ENCODE measurements at regions not wholly inside any gene's neighbourhood (a gene's known extent, or its start where the extent isn't known, plus 50 kb on each side); places are given as distances from the start of the nearest gene placed in this dataset.

DNA sequence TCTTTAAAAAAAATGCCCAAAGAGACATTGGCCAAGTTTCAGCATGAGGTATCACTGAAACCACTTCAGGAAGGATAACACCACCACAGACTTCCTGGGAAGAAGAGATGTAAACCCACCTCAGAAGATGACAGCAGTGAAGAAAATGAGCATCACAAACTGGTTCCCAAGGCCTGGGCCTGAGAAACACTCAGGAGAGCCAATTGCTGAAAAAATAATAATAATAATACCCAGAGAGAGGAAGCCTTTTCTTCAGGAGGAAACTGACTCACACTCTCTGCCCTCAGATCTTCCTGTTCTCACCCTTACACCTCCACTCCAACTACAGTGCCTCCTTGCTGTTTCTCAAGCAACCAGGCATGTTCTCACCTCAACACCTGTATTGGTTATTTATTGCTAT is 68.1 kb upstream of the MAFB start:
- Histone ChIP-seq H4K20me1 (ENCODE audit: insufficient read depth, low read length) (no peaks in the 10 kb centered on the region), H3K27ac (ENCODE audit: low read length) (no peak overlapping the region), H3K4me3 (ENCODE audit: low read length) (no peak overlapping the region), H3K4me2 (ENCODE audit: low read length) (no peak overlapping the region), H3K36me3 (replicated peaks; ENCODE audit: low read depth, low read length) (no peaks in the 10 kb centered on the region), H3K9me3 (ENCODE audit: insufficient read depth, low read length) (no peaks in the 10 kb centered on the region), H3K27me3 (ENCODE audit: low read depth, low read length) (peaks cover 5% of the 10 kb centered on the region; the same call in 1 of the 2 replicates), H3K9ac (ENCODE audit: low read length) (no peak overlapping the region), H3K4me1 (ENCODE audit: low read length) (peaks cover 8% of the 10 kb centered on the region), H3K79me2 (ENCODE audit: low read length) (no peaks in the 10 kb centered on the region), H2AFZ (ENCODE audit: low read depth, low read length) (no peak overlapping the region)
- TF ChIP-seq, protein P1, sequence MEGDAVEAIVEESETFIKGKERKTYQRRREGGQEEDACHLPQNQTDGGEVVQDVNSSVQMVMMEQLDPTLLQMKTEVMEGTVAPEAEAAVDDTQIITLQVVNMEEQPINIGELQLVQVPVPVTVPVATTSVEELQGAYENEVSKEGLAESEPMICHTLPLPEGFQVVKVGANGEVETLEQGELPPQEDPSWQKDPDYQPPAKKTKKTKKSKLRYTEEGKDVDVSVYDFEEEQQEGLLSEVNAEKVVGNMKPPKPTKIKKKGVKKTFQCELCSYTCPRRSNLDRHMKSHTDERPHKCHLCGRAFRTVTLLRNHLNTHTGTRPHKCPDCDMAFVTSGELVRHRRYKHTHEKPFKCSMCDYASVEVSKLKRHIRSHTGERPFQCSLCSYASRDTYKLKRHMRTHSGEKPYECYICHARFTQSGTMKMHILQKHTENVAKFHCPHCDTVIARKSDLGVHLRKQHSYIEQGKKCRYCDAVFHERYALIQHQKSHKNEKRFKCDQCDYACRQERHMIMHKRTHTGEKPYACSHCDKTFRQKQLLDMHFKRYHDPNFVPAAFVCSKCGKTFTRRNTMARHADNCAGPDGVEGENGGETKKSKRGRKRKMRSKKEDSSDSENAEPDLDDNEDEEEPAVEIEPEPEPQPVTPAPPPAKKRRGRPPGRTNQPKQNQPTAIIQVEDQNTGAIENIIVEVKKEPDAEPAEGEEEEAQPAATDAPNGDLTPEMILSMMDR (IDR thresholded peaks at IDR 0.05; ENCODE audit: low read depth, low read length), result no peak
- TF ChIP-seq EZH2phosphoT487 (IDR thresholded peaks at IDR 0.05; ENCODE audit: low read depth), result no peak

DNA sequence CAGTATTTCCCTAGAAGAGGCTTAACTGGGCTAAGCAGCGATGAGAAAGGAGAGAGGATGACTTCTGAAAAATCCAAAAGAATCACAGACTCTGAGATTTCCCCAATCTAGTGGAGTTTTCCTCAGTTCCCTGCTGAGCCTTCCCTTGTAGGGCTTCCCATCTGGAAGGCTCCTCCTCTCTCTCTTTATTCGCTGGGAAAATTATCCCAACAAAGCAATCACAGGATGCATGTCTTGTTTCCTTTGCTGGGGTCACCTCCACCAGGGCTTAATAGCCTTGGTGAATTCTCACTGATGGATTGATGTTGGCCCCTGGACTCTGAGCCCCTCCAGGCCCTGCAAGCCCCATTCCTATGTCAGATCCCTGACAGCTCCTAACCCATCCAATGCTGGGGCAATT is 69.8 kb upstream of the MAFB start:
- H3K27ac ChIP-seq (ENCODE audit: low read length), result no peak overlapping the region
- H3K27me3 ChIP-seq (ENCODE audit: low read depth, low read length), result peaks cover 5% of the 10 kb centered on the region; the same call in 1 of the 2 replicates
- peaks cover 12% of the 10 kb centered on the region for H3K4me1 ChIP-seq (ENCODE audit: low read length)
- H3K9me3 ChIP-seq (ENCODE audit: insufficient read depth, low read length), result no peaks in the 10 kb centered on the region
- H3K9ac ChIP-seq (ENCODE audit: low read length), result no peak overlapping the region
- H3K79me2 ChIP-seq (ENCODE audit: low read length), result no peaks in the 10 kb centered on the region
- no peaks in the 10 kb centered on the region for H3K36me3 ChIP-seq (replicated peaks; ENCODE audit: low read depth, low read length)
- TF ChIP-seq EZH2phosphoT487 (IDR thresholded peaks at IDR 0.05; ENCODE audit: low read depth), result no peak
- TF ChIP-seq, protein P1 (IDR thresholded peaks at IDR 0.05; ENCODE audit: low read depth, low read length), result no peak
- no peaks in the 10 kb centered on the region for H4K20me1 ChIP-seq (ENCODE audit: insufficient read depth, low read length)
- no peak overlapping the region for H3K4me2 ChIP-seq (ENCODE audit: low read length)
- no peak overlapping the region for H3K4me3 ChIP-seq (ENCODE audit: low read length)
- no peak overlapping the region for H2AFZ ChIP-seq (ENCODE audit: low read depth, low read length)

DNA sequence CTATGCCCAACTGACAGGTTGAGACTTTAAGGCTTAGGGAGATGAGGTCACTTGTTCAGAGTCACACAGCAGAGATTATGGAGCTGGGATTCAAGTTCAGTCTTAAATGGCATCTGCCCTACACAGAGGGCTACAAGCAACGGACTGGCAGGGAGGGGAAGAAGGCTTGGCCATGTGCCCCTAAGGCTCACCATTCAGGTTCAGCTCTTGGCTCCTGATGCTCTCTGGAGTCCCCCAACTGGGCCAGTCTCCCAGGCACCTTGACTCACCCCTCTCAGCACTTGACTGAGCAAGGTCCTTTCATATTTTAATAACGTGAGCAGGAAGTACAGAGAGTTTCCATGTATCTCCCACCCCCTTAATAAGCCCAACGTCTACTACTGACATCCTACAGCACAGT is 71.4 kb upstream of the MAFB start:
- no peaks in the 10 kb centered on the region for H3K36me3 ChIP-seq (replicated peaks; ENCODE audit: low read depth, low read length)
- no peak overlapping the region for H3K4me3 ChIP-seq (ENCODE audit: low read length)
- peaks cover 12% of the 10 kb centered on the region for H3K4me1 ChIP-seq (ENCODE audit: low read length)
- no peaks in the 10 kb centered on the region for H4K20me1 ChIP-seq (ENCODE audit: insufficient read depth, low read length)
- H3K9me3 ChIP-seq (ENCODE audit: insufficient read depth, low read length), result no peaks in the 10 kb centered on the region
- H3K4me2 ChIP-seq (ENCODE audit: low read length), result no peak overlapping the region
- TF ChIP-seq, protein P1 (IDR thresholded peaks at IDR 0.05; ENCODE audit: low read depth, low read length), result no peak
- TF ChIP-seq EZH2phosphoT487 (IDR thresholded peaks at IDR 0.05; ENCODE audit: low read depth), result no peak
- H3K79me2 ChIP-seq (ENCODE audit: low read length), result no peaks in the 10 kb centered on the region
- H3K9ac ChIP-seq (ENCODE audit: low read length), result no peak overlapping the region
- peaks cover 5% of the 10 kb centered on the region; the same call in 1 of the 2 replicates for H3K27me3 ChIP-seq (ENCODE audit: low read depth, low read length)
- H2AFZ ChIP-seq (ENCODE audit: low read depth, low read length), result no peak overlapping the region
- H3K27ac ChIP-seq (ENCODE audit: low read length), result no peak overlapping the region

DNA sequence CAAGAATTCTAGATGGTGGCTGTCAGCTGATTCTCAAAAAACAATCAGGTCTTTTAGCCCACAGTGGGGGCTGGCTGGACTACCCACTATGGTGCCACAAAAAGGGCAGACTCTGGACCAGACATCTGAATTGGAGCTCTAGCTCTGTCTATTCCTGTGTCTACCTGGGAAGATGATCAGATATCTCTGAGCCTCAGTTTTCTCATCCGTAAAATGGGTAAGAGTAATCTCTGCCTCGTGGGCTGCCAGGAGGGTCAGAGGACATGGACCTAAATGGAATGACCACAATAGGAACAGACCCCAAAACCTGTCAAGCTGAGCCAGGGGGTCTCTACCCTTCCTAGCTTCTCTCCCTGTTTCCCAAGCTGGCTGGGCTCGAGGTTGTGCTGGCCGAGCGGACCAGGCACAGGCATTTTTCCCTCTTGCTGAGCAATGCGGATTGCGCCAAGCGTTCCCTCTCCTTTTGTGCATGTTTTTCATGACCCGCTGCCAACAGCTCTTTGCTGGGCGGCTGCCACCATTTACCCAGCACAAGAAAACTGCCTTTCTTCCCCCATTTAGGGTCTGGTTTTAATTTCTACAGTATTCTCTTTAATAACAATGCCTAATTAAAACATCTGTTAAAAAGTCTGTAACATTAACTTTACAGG is 74.7 kb upstream of the MAFB start:
- no peak overlapping the region for H3K9ac ChIP-seq (ENCODE audit: low read length)
- no peaks in the 10 kb centered on the region for H3K36me3 ChIP-seq (replicated peaks; ENCODE audit: low read depth, low read length)
- peaks cover 3% of the 10 kb centered on the region; the same call in 1 of the 2 replicates for H3K27me3 ChIP-seq (ENCODE audit: low read depth, low read length)
- H3K79me2 ChIP-seq (ENCODE audit: low read length), result no peaks in the 10 kb centered on the region
- H3K4me1 ChIP-seq (ENCODE audit: low read length), result peaks cover 12% of the 10 kb centered on the region
- H3K9me3 ChIP-seq (ENCODE audit: insufficient read depth, low read length), result no peaks in the 10 kb centered on the region
- H3K4me3 ChIP-seq (ENCODE audit: low read length), result no peak overlapping the region
- no peak overlapping the region for H3K27ac ChIP-seq (ENCODE audit: low read length)
- no peaks in the 10 kb centered on the region for H4K20me1 ChIP-seq (ENCODE audit: insufficient read depth, low read length)
- H3K4me2 ChIP-seq (ENCODE audit: low read length), result no peak overlapping the region
- no peak overlapping the region for H2AFZ ChIP-seq (ENCODE audit: low read depth, low read length)
- TF ChIP-seq EZH2phosphoT487 (IDR thresholded peaks at IDR 0.05; ENCODE audit: low read depth), result no peak
- TF ChIP-seq, protein P1 (IDR thresholded peaks at IDR 0.05; ENCODE audit: low read depth, low read length), result no peak

All from OCI-LY3 (cell line).